Keratinocyte (primary cell): ENCODE measurements at regions not wholly inside any gene's neighbourhood (a gene's known extent, or its start where the extent isn't known, plus 50 kb on each side); places are given as distances from the start of the nearest gene placed in this dataset.

Experiments
- CTCF ChIP-seq, 3 experiments: IDR thresholded peaks in 1 of 3; conservative IDR thresholded peaks in 1 of 3; optimal IDR thresholded peaks in 1 of 3; 2 replicates in 2 of 3; 3 replicates in 1 of 3; pipeline versions ENCODE3 to v1.5.1; 2011; ENCODE audit warnings: low read length in 3 of 3, mild to moderate bottlenecking in 3 of 3, moderate library complexity in 2 of 3, control low read depth in 1 of 3, inconsistent platforms in 1 of 3; ENCODE audit not compliant: insufficient read depth in 2 of 3; ENCODE audit errors: extremely low read depth in 1 of 3
- EZH2 ChIP-seq: IDR thresholded peaks from one replicate; pipeline ENCODE4 v1.6.1; 2012; ENCODE audit warnings: inconsistent platforms, mild to moderate bottlenecking, low read length, moderate library complexity

DNA sequence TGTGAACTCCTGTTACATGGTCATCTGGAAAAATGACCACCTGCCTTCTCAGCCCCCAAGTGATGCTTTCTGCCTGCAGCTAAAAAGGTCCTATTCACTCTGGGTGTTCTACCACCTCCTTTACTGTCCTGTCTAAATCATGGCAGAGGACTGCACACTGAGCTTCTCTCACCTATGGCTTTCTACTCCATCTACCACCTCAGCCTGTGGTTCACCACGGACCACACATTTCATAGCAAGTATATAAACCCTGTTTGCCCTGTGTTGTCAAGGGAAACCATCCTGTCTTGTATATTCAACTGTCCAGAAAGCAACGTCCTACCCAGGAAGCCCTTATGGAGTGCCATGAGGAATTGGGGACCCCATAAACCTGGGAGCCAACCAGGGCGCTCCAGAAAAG lies 167.4 kb upstream of the ITGA1 start:
- no peak for TF ChIP-seq CTCF (optimal IDR thresholded peaks at IDR 0.05 in 1 of 3, IDR thresholded peaks at IDR 0.05 in 1 of 3, conservative IDR thresholded peaks at IDR 0.05 in 1 of 3; ENCODE audit: extremely low read depth in 1 of 3, insufficient read depth in 2 of 3, low read length in 3 of 3)
- no peak for TF ChIP-seq EZH2
